SH-SY5Y (cell line): ENCODE measurements at regions not wholly inside any gene's neighbourhood (a gene's known extent, or its start where the extent isn't known, plus 50 kb on each side); places are given as distances from the start of the nearest gene placed in this dataset.

ENCODE experiments used
- GATA2 ChIP-seq: IDR thresholded peaks from 2 replicates; pipeline ENCODE4 v1.6.1; 2011; ENCODE audit warnings: mild to moderate bottlenecking, low read depth, low read length
- GATA3 ChIP-seq: IDR thresholded peaks from 2 replicates; pipeline ENCODE4 v1.6.1; 2011; ENCODE audit warnings: low read depth, mild to moderate bottlenecking, low read length, moderate library complexity

DNA sequence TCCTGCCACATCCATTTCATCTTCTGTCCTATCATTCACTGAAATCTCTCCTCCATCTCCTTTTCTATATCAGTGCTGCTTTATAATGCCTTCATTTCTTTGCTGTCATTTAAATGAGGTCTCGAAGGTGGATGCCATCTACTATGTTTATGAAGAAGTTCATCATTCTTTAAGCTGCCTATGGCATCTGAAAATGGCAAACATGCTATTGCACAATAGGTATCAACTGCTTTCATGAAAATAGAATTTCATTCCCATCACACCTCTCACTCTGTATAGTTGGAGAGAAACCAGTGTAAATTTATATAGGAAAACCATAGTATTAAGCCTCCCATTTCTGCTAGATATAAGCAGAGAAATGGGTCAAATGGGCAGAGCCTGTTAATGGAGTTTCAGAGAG is 100.2 kb downstream of the FGF9 start:
- no peak for TF ChIP-seq GATA2
- TF ChIP-seq GATA3: no peak
